HUES6 (cell line): ENCODE measurements at regions not wholly inside any gene's neighbourhood (a gene's known extent, or its start where the extent isn't known, plus 50 kb on each side); places are given as distances from the start of the nearest gene placed in this dataset.

Source experiments
- H3K27ac ChIP-seq: 2 replicates; pipeline ENCODE4 v1.7.0; 2013; ENCODE audit warnings: low read depth, mild to moderate bottlenecking, low read length, inconsistent platforms
- H3K27me3 ChIP-seq: 2 replicates; pipeline ENCODE4 v1.6.1; 2013; ENCODE audit warnings: low read length; ENCODE audit not compliant: control insufficient read depth, insufficient read depth
- H3K36me3 ChIP-seq: 2 replicates; pipeline ENCODE4 v1.6.1; 2013; ENCODE audit warnings: low read length; ENCODE audit not compliant: control insufficient read depth, insufficient read depth
- H3K4me1 ChIP-seq: 2 replicates; pipeline ENCODE4 v1.6.1; 2013; ENCODE audit warnings: low read length; ENCODE audit not compliant: control insufficient read depth, insufficient read depth
- H3K4me3 ChIP-seq: 2 replicates; pipeline ENCODE4 v1.5.1; 2013; ENCODE audit warnings: low read depth, low read length
- H3K9ac ChIP-seq: one replicate; pipeline ENCODE4 v1.6.1; 2013; ENCODE audit warnings: mild to moderate bottlenecking, low read length
- H3K9me3 ChIP-seq: 2 replicates; pipeline ENCODE4 v1.6.1; 2013; ENCODE audit warnings: low read depth, low read length; ENCODE audit not compliant: control insufficient read depth, insufficient read depth

GRCh38 chr6:10269814-10270472 is 144.9 kb downstream of the TFAP2A start:
- Histone ChIP-seq H3K27ac (no peak overlapping the region), H3K4me3 (no peak overlapping the region)

GRCh38 chr6:10268611-10269310 is 146.1 kb downstream of the TFAP2A start:
- no peaks in the 10 kb centered on the region for H3K9me3 ChIP-seq
- peaks cover 22% of the 10 kb centered on the region for H3K4me1 ChIP-seq
- H3K4me3 ChIP-seq = 0 out of 2 replicates have a peak overlapping the region, but pooled peaks have one; percentile 1
- H3K9ac ChIP-seq = no peak overlapping the region
- H3K27ac ChIP-seq = no peak overlapping the region; the same call in 1 of the 2 replicates
- H3K36me3 ChIP-seq = no peaks in the 10 kb centered on the region
- H3K27me3 ChIP-seq = peaks cover 21% of the 10 kb centered on the region; the same call in 1 of the 2 replicates

More at GRCh38 chr6:10269814-10270472, 144.9 kb downstream of the TFAP2A start:
- Histone ChIP-seq H3K9ac (no peak overlapping the region), H3K27me3 (peaks cover 21% of the 10 kb centered on the region; the same call in 1 of the 2 replicates), H3K4me1 (peaks cover 22% of the 10 kb centered on the region), H3K9me3 (no peaks in the 10 kb centered on the region), H3K36me3 (no peaks in the 10 kb centered on the region)

- Histone ChIP-seq H3K36me3 (no peaks in the 10 kb centered on the region), H3K9me3 (no peaks in the 10 kb centered on the region), H3K27ac (no peak overlapping the region; the same call in 1 of the 2 replicates), H3K9ac (no peak overlapping the region), H3K4me1 (peaks cover 22% of the 10 kb centered on the region), H3K4me3 (0 out of 2 replicates have a peak overlapping the region, but pooled peaks have one; percentile 1), H3K27me3 (peaks cover 21% of the 10 kb centered on the region; the same call in 1 of the 2 replicates)
Observed at GRCh38 chr6:10268111-10268510, 146.8 kb downstream of the TFAP2A start.

GRCh38 chr6:10266462-10266861 is 148.4 kb downstream of the TFAP2A start:
- Histone ChIP-seq H3K9me3 (no peaks in the 10 kb centered on the region), H3K27ac (no peak overlapping the region), H3K36me3 (no peaks in the 10 kb centered on the region), H3K27me3 (peaks cover 21% of the 10 kb centered on the region; the same call in 1 of the 2 replicates), H3K4me1 (peaks cover 22% of the 10 kb centered on the region), H3K9ac (no peak overlapping the region), H3K4me3 (no peak overlapping the region)

DNA sequence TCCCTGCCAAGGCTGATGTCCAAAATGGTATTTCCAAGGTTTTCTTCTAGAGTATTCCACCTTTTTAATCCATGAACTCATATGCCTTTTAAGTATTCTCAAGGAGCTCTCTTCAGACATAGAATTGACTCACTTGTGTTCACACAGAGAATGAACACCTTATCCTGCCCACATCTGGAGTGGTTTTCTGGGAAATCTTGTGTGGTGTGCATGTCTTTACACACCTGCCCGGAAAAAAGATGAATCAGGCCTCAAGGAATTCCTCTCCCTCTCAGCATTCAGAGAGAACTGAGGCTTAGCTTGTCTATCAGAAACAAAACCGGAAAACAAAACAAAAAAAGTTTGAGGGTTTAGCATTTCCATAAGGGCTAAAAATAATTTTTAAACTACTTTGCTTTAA is 148.8 kb downstream of the TFAP2A start:
- no peaks in the 10 kb centered on the region for H3K9me3 ChIP-seq
- no peak overlapping the region for H3K27ac ChIP-seq
- peaks cover 21% of the 10 kb centered on the region; the same call in 1 of the 2 replicates for H3K27me3 ChIP-seq
- no peak overlapping the region for H3K4me3 ChIP-seq
- H3K4me1 ChIP-seq = peaks cover 22% of the 10 kb centered on the region
- H3K36me3 ChIP-seq = no peaks in the 10 kb centered on the region
- H3K9ac ChIP-seq = no peak overlapping the region

- no peaks in the 10 kb centered on the region for H3K36me3 ChIP-seq
- peaks cover 3% of the 10 kb centered on the region; the same call in 1 of the 2 replicates for H3K27me3 ChIP-seq
- H3K4me3 ChIP-seq = no peak overlapping the region
- no peak overlapping the region for H3K9ac ChIP-seq
- H3K27ac ChIP-seq = no peak overlapping the region
- no peaks in the 10 kb centered on the region for H3K4me1 ChIP-seq
- no peaks in the 10 kb centered on the region for H3K9me3 ChIP-seq
Observed at GRCh38 chr6:10262505-10262904, 152.4 kb downstream of the TFAP2A start.

- Histone ChIP-seq H3K9me3 (no peaks in the 10 kb centered on the region), H3K27ac (no peak overlapping the region), H3K4me1 (no peaks in the 10 kb centered on the region), H3K4me3 (no peak overlapping the region), H3K27me3 (no peaks in the 10 kb centered on the region; the same call in 1 of the 2 replicates), H3K36me3 (no peaks in the 10 kb centered on the region), H3K9ac (no peak overlapping the region)
Observed at GRCh38 chr6:10259671-10260070, 155.2 kb downstream of the TFAP2A start.

DNA sequence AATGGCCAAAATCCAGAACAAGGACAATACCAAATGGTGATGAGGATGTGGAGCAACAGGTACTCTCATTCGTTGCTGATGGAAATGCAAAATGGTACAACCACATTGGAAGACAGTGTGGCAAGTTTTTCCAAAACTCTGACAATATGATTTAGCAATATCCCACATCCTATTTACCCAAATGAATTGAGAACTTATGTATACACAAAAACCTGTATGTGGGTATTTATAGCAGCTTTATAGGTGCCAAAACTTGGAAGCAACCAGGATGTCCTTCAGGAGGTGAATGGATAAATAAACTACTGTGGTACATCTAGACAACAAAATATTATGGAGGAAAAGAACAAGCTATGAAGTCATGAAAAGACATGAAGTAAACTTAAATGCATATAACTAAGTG is 156.5 kb downstream of the TFAP2A start:
- no peak overlapping the region for H3K9ac ChIP-seq
- no peak overlapping the region for H3K27ac ChIP-seq
- H3K9me3 ChIP-seq = no peaks in the 10 kb centered on the region

GRCh38 chr6:10256113-10256690 is 158.7 kb downstream of the TFAP2A start:
- H3K27me3 ChIP-seq = no peaks in the 10 kb centered on the region; the same call in 1 of the 2 replicates
- no peaks in the 10 kb centered on the region for H3K36me3 ChIP-seq
- no peaks in the 10 kb centered on the region for H3K4me1 ChIP-seq
- H3K27ac ChIP-seq = no peak overlapping the region
- no peak overlapping the region for H3K4me3 ChIP-seq
- no peaks in the 10 kb centered on the region for H3K9me3 ChIP-seq
- H3K9ac ChIP-seq = no peak overlapping the region

More for the DNA sequence above, 156.5 kb downstream of the TFAP2A start:
- H3K36me3 ChIP-seq = no peaks in the 10 kb centered on the region
- H3K27me3 ChIP-seq = no peaks in the 10 kb centered on the region; the same call in 1 of the 2 replicates
- no peaks in the 10 kb centered on the region for H3K4me1 ChIP-seq
- no peak overlapping the region for H3K4me3 ChIP-seq

GRCh38 chr6:10250655-10251220 is 164.1 kb downstream of the TFAP2A start:
- Histone ChIP-seq H3K4me3 (no peak overlapping the region), H3K27ac (no peak overlapping the region)

More at GRCh38 chr6:10250655-10251220, 164.1 kb downstream of the TFAP2A start:
- Histone ChIP-seq H3K4me1 (peaks cover 12% of the 10 kb centered on the region), H3K9me3 (no peaks in the 10 kb centered on the region), H3K36me3 (no peaks in the 10 kb centered on the region), H3K27me3 (no peaks in the 10 kb centered on the region), H3K9ac (no peak overlapping the region)
